Astrocyte of the spinal cord (primary cell): ENCODE measurements at regions not wholly inside any gene's neighbourhood (a gene's known extent, or its start where the extent isn't known, plus 50 kb on each side); places are given as distances from the start of the nearest gene placed in this dataset.

Source experiments
- DNase-seq: peaks from one replicate; pipeline ENCODE4 v3.0.0; 2011; ENCODE audit warnings: low read depth, low spot score
- H3K4me3 ChIP-seq: 2 replicates; pipeline ENCODE4 v1.5.1; 2011; ENCODE audit warnings: low read depth, mild to moderate bottlenecking, low read length, moderate library complexity
- CTCF ChIP-seq: IDR thresholded peaks from 2 replicates; pipeline ENCODE4 v1.5.1; 2012; ENCODE audit warnings: low read depth, mild to moderate bottlenecking, low read length, inconsistent platforms
- in situ Hi-C: cut with HindIII; loops from 2 replicates; pipeline ENCODE4 v1.10.0; 2017; ENCODE audit warnings: low sequenced_read_pairs

- no peak overlapping the region for H3K4me3 ChIP-seq
- no peak for TF ChIP-seq CTCF
- DNase-seq, result no peak
- in situ Hi-C loops, result no loop called here
These were observed 127.9 kb downstream of the HDGFL1 start for GRCh38 chr6:22697306-22697705.

GRCh38 chr6:22699151-22699550, 129.8 kb downstream of the HDGFL1 start:
- in situ Hi-C loops, result no loop called here
- no peak overlapping the region for H3K4me3 ChIP-seq
- DNase-seq, result no peak
- TF ChIP-seq CTCF, result no peak

- no peak overlapping the region for H3K4me3 ChIP-seq
- in situ Hi-C loops, result no loop called here
- no peak for DNase-seq
- no peak for TF ChIP-seq CTCF
These were observed 137.3 kb downstream of the HDGFL1 start for GRCh38 chr6:22706651-22707050.

- no peak for TF ChIP-seq CTCF
- no peak for DNase-seq
- no peak overlapping the region for H3K4me3 ChIP-seq
- in situ Hi-C loops, result no loop called here
These were observed 139.1 kb downstream of the HDGFL1 start for GRCh38 chr6:22708469-22708868.

- DNase-seq, result no peak
- no peak overlapping the region for H3K4me3 ChIP-seq
- no peak for TF ChIP-seq CTCF
- in situ Hi-C loops, result no loop called here
These were observed 140.4 kb downstream of the HDGFL1 start for GRCh38 chr6:22709803-22710202.

- DNase-seq, result no peak
- no peak for TF ChIP-seq CTCF
These were observed 147.4 kb downstream of the HDGFL1 start for GRCh38 chr6:22716721-22717120.

GRCh38 chr6:22717915-22718314, 148.5 kb downstream of the HDGFL1 start:
- in situ Hi-C loops, result no loop called here
- no peak for DNase-seq
- no peak for TF ChIP-seq CTCF

More at GRCh38 chr6:22716721-22717120, 147.4 kb downstream of the HDGFL1 start:
- in situ Hi-C loops, result no loop called here
- H3K4me3 ChIP-seq, result no peak overlapping the region

More at GRCh38 chr6:22717915-22718314, 148.5 kb downstream of the HDGFL1 start:
- no peak overlapping the region for H3K4me3 ChIP-seq
